Inflammatory macrophage treated with lipopolysaccharide for 1 hour (primary cell): ENCODE measurements at regions not wholly inside any gene's neighbourhood (a gene's known extent, or its start where the extent isn't known, plus 50 kb on each side); places are given as distances from the start of the nearest gene placed in this dataset.
"Not testable (repeated sequence)": the region's sequence is repeated elsewhere in the genome, so short reads cannot be mapped to it uniquely, and the experiment has no call there.

Experiments
- DNase-seq, 2 donors: peaks; one replicate each; pipeline ENCODE4 v3.0.0-alpha.2; 2020 to 2022

GRCh38 chr3:89946884-89947283 lies 839.5 kb downstream of the EPHA3 start:
- DNase-seq: no peak

GRCh38 chr3:89947337-89947954 lies 840.0 kb downstream of the EPHA3 start:
- DNase-seq: no peak

GRCh38 chr3:89948008-89948407 lies 840.6 kb downstream of the EPHA3 start:
- no peak for DNase-seq

- no peak for DNase-seq
Measured at GRCh38 chr3:89950772-89951171, 843.4 kb downstream of the EPHA3 start.

GRCh38 chr3:89954137-89954536 lies 846.7 kb downstream of the EPHA3 start:
- no peak for DNase-seq

GRCh38 chr3:89955156-89955555 lies 847.7 kb downstream of the EPHA3 start:
- DNase-seq: no peak

GRCh38 chr3:89957451-89957850 lies 850.0 kb downstream of the EPHA3 start:
- no peak for DNase-seq

GRCh38 chr3:89958163-89958562 lies 850.7 kb downstream of the EPHA3 start:
- not testable (repeated sequence) for DNase-seq

GRCh38 chr3:89964347-89964746 lies 856.9 kb downstream of the EPHA3 start:
- no peak for DNase-seq

GRCh38 chr3:89966877-89967665 lies 859.6 kb downstream of the EPHA3 start:
- DNase-seq: no peak

GRCh38 chr3:89971329-89971728 lies 863.9 kb downstream of the EPHA3 start:
- no peak for DNase-seq

- DNase-seq: no peak
Measured at GRCh38 chr3:89973156-89973555, 865.7 kb downstream of the EPHA3 start.

- no peak for DNase-seq
Measured at GRCh38 chr3:89974903-89975519, 867.6 kb downstream of the EPHA3 start.

- no peak for DNase-seq
Measured at GRCh38 chr3:89983449-89983848, 876.0 kb downstream of the EPHA3 start.

GRCh38 chr3:90005281-90005847 lies 897.9 kb downstream of the EPHA3 start:
- no peak for DNase-seq

GRCh38 chr3:90007778-90008499 lies 900.5 kb downstream of the EPHA3 start:
- DNase-seq: peak; percentile 41 to 53

GRCh38 chr3:90010341-90010740 lies 902.9 kb downstream of the EPHA3 start:
- DNase-seq: peak; percentile 3 to 25

- no peak for DNase-seq
Measured at GRCh38 chr3:90011131-90011530, 903.7 kb downstream of the EPHA3 start.

GRCh38 chr3:90011596-90011995 lies 904.2 kb downstream of the EPHA3 start:
- DNase-seq: no peak

GRCh38 chr3:90011996-90012395 lies 904.6 kb downstream of the EPHA3 start:
- no peak for DNase-seq

GRCh38 chr3:90015688-90016356 lies 908.4 kb downstream of the EPHA3 start:
- no peak for DNase-seq

GRCh38 chr3:90016555-90016954 lies 909.1 kb downstream of the EPHA3 start:
- no peak for DNase-seq

- no peak for DNase-seq
Measured at GRCh38 chr3:90018779-90019178, 911.4 kb downstream of the EPHA3 start.
